GM12891 (cell line): ENCODE measurements at regions not wholly inside any gene's neighbourhood (a gene's known extent, or its start where the extent isn't known, plus 50 kb on each side); places are given as distances from the start of the nearest gene placed in this dataset.

Experiments used
- POLR2A ChIP-seq: IDR thresholded peaks from 2 replicates; pipeline ENCODE4 v1.6.1; 2011; ENCODE audit warnings: low read depth, low read length, control low read depth
- POLR2AphosphoS5 ChIP-seq: IDR thresholded peaks from 2 replicates; pipeline ENCODE4 v1.6.1; 2011; ENCODE audit warnings: low read depth, low read length, control low read depth
- SPI1 ChIP-seq: IDR thresholded peaks from 2 replicates; pipeline ENCODE4 v1.6.1; 2011; ENCODE audit warnings: low read depth, low read length, control low read depth
- TAF1 ChIP-seq: IDR thresholded peaks from 2 replicates; pipeline ENCODE4 v1.6.1; 2011; ENCODE audit warnings: low read depth, low read length, control low read depth

DNA sequence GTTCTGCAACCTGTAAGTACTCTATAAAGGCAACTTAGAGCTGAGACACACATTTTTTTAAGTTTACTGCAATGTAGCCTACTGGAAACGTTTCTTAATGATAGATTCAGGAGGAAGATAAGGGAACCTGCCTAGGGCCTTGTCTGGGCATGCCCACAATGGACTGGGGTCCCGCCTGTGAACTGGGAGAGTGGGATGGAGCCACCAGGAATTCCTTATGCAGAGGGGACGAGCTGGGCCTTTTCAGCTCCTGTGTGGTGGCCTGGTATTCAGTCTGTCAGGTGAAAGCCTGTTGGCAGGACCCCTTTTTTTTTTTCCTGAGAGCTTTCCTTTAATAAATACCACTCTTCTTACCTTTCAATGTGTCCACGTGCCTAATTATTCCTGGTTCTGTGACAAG, 384.4 kb upstream of the ZWINT start:
- TF ChIP-seq POLR2A (no peak), TAF1 (no peak), POLR2AphosphoS5 (no peak), SPI1 (no peak)
